Brain microvascular endothelial cell (primary cell): ENCODE measurements at regions not wholly inside any gene's neighbourhood (a gene's known extent, or its start where the extent isn't known, plus 50 kb on each side); places are given as distances from the start of the nearest gene placed in this dataset.

Experiments used
- DNase-seq: peaks from one replicate; pipeline ENCODE4 v3.0.0-alpha.2; 2020
- H3K27ac ChIP-seq: fragments of 250-450 bp; sonication (Bioruptor Pico); 2 replicates; pipeline ENCODE4 v1.5.1; 2020; ENCODE audit warnings: mild to moderate bottlenecking, moderate library complexity
- H3K27me3 ChIP-seq: fragments of 250-450 bp; sonication (Bioruptor Pico); replicated peaks from 2 replicates; pipeline ENCODE4 v1.5.1; 2020; ENCODE audit warnings: mild to moderate bottlenecking
- H3K36me3 ChIP-seq: fragments of 250-450 bp; sonication (Bioruptor Pico); replicated peaks from 2 replicates; pipeline ENCODE4 v1.5.1; 2020; ENCODE audit warnings: mild to moderate bottlenecking
- H3K4me3 ChIP-seq: 2 replicates; pipeline ENCODE4 v1.5.1; 2011; ENCODE audit warnings: low read depth, mild to moderate bottlenecking, control low read depth, low read length, moderate library complexity
- CTCF ChIP-seq: IDR thresholded peaks from 2 replicates; pipeline ENCODE4 v1.5.1; 2011; ENCODE audit warnings: low read depth, mild to moderate bottlenecking, moderate library complexity, low read length, control low read depth, inconsistent platforms; ENCODE audit errors: missing control alignments
- in situ Hi-C: cut with HindIII; loops from 2 replicates; pipeline ENCODE4 v1.10.0; 2017; ENCODE audit warnings: low sequenced_read_pairs, low pct_ligation_motif_present

DNA sequence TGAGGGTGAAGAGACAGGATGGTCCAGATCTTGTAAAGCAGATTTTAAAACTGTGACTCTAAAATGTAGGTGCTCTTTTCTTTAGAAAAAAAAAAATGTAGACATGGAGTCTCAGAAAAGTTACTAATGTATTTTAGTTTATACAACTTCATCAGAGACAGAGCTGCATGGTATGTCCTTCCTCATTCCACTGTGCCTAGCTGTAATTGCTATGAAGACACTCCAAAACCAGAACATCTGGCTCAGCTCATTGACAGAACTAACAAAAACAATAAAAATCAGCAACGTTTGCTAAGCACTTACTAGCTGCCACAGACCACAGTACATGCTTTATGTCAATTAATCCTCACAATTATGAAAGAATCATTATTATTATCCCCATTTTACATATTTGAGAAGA, 160.7 kb downstream of the BARX2 start:
- Histone ChIP-seq H3K27ac (no peak overlapping the region), H3K27me3 (no peaks in the 10 kb centered on the region), H3K4me3 (no peak overlapping the region), H3K36me3 (no peaks in the 10 kb centered on the region)
- DNase-seq = no peak
- TF ChIP-seq CTCF = no peak
- in situ Hi-C loops = no loop called here

- Histone ChIP-seq H3K36me3 (no peaks in the 10 kb centered on the region), H3K4me3 (no peak overlapping the region), H3K27me3 (no peaks in the 10 kb centered on the region), H3K27ac (no peak overlapping the region)
- no peak for DNase-seq
- no peak for TF ChIP-seq CTCF
- in situ Hi-C loops = no loop called here
Observed at GRCh38 chr11:129538323-129538722, 162.7 kb downstream of the BARX2 start.

- Histone ChIP-seq H3K36me3 (no peaks in the 10 kb centered on the region), H3K4me3 (no peak overlapping the region), H3K27ac (no peak overlapping the region), H3K27me3 (no peaks in the 10 kb centered on the region)
- no peak for DNase-seq
- in situ Hi-C loops = no loop called here
- TF ChIP-seq CTCF = no peak
Observed at GRCh38 chr11:129543515-129544290, 168.1 kb downstream of the BARX2 start.

- H3K36me3 ChIP-seq = no peaks in the 10 kb centered on the region
- H3K27me3 ChIP-seq = no peaks in the 10 kb centered on the region
- no peak for TF ChIP-seq CTCF
- in situ Hi-C loops = no loop called here
- H3K27ac ChIP-seq = no peak overlapping the region
- no peak for DNase-seq
- H3K4me3 ChIP-seq = no peak overlapping the region
Observed at GRCh38 chr11:129544691-129545090, 169.0 kb downstream of the BARX2 start.

DNA sequence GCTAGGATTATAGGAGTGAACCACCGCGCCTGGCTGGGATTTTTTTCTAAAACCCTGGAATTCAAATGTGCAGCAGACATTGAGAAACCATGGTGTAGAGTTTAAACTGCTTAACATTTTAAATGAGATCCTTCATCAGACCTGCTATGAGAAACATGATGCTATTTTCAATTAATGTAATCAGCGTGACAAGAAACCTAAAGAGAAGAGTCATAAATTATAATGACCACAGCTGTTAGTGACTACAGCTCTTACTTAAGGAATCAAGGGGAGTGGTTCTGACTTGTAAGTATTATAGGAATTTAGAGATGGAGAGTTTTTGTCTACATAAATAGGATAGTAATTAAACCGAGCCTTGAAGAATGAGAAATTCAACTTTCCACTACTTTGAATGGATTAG, 170.6 kb downstream of the BARX2 start:
- in situ Hi-C loops = no loop called here
- H3K27me3 ChIP-seq = no peaks in the 10 kb centered on the region
- no peak for DNase-seq
- no peak overlapping the region for H3K27ac ChIP-seq
- no peak overlapping the region for H3K4me3 ChIP-seq
- no peaks in the 10 kb centered on the region for H3K36me3 ChIP-seq
- TF ChIP-seq CTCF = no peak

GRCh38 chr11:129557421-129557820, 181.8 kb downstream of the BARX2 start:
- H3K36me3 ChIP-seq = no peaks in the 10 kb centered on the region
- H3K4me3 ChIP-seq = no peak overlapping the region
- no peak for DNase-seq
- no peaks in the 10 kb centered on the region for H3K27me3 ChIP-seq
- in situ Hi-C loops = no loop called here
- H3K27ac ChIP-seq = no peak overlapping the region
- no peak for TF ChIP-seq CTCF
